ENCODE measurements at regions not wholly inside any gene's neighbourhood (a gene's known extent, or its start where the extent isn't known, plus 50 kb on each side); places are given as distances from the start of the nearest gene placed in this dataset.

GRCh38 chr5:58246461-58246944, 213.4 kb downstream of the PLK2 start:
- DNase-seq: no peak

- no peak for DNase-seq
Measured at GRCh38 chr5:58245476-58245840, 214.4 kb downstream of the PLK2 start.

- no peak for DNase-seq
Measured at GRCh38 chr5:58244819-58245475, 214.9 kb downstream of the PLK2 start.

GRCh38 chr5:58241389-58241788, 218.5 kb downstream of the PLK2 start:
- no peak for DNase-seq

- DNase-seq: no peak
Measured at GRCh38 chr5:58240322-58240721, 219.6 kb downstream of the PLK2 start.

- DNase-seq: no peak
Measured at GRCh38 chr5:58239731-58240130, 220.2 kb downstream of the PLK2 start.

- DNase-seq: no peak
Measured at GRCh38 chr5:58239045-58239444, 220.8 kb downstream of the PLK2 start.

GRCh38 chr5:58236498-58236897, 223.4 kb downstream of the PLK2 start:
- no peak for DNase-seq

- DNase-seq: no peak
Measured at GRCh38 chr5:58235299-58235698, 224.6 kb downstream of the PLK2 start.

- DNase-seq: no peak
Measured at GRCh38 chr5:58232130-58232529, 227.8 kb downstream of the PLK2 start.

- DNase-seq: no peak
Measured at GRCh38 chr5:58231041-58231440, 228.8 kb downstream of the PLK2 start.

- DNase-seq: no peak
Measured at GRCh38 chr5:58228896-58229295, 231.0 kb downstream of the PLK2 start.

- DNase-seq: no peak
Measured at GRCh38 chr5:58227858-58228257, 232.0 kb downstream of the PLK2 start.

GRCh38 chr5:58224661-58225060, 235.2 kb downstream of the PLK2 start:
- no peak for DNase-seq

- DNase-seq: no peak
Measured at GRCh38 chr5:58224221-58224620, 235.7 kb downstream of the PLK2 start.

- no peak for DNase-seq
Measured at GRCh38 chr5:58215364-58215763, 244.5 kb downstream of the PLK2 start.

- no peak for DNase-seq
Measured at GRCh38 chr5:58211441-58211840, 248.4 kb downstream of the PLK2 start.

GRCh38 chr5:58208674-58209073, 251.2 kb downstream of the PLK2 start:
- DNase-seq: no peak

GRCh38 chr5:58207076-58207475, 252.8 kb downstream of the PLK2 start:
- DNase-seq: no peak

GRCh38 chr5:58204966-58205365, 254.9 kb downstream of the PLK2 start:
- DNase-seq: no peak

- no peak for DNase-seq
Measured at GRCh38 chr5:58202941-58203444, 256.9 kb downstream of the PLK2 start.

GRCh38 chr5:58201922-58202648, 257.8 kb downstream of the PLK2 start:
- no peak for DNase-seq

GRCh38 chr5:58200451-58200850, 259.4 kb downstream of the PLK2 start:
- DNase-seq: no peak

GRCh38 chr5:58199087-58199486, 260.8 kb downstream of the PLK2 start:
- no peak for DNase-seq

GRCh38 chr5:58198330-58198729, 261.6 kb downstream of the PLK2 start:
- no peak for DNase-seq

Data from activated CD8-positive, alpha-beta memory T cell treated with anti-CD3 and anti-CD28 coated beads, Interleukin-2, amount 50 U/mL, for 4 hours (primary cell).